Keratinocyte (primary cell): ENCODE measurements at regions not wholly inside any gene's neighbourhood (a gene's known extent, or its start where the extent isn't known, plus 50 kb on each side); places are given as distances from the start of the nearest gene placed in this dataset.
A peak's percentile ranks its signal among the peaks of the same experiment; 100 is the strongest.

ENCODE experiments used
- DNase-seq: peaks from one replicate; pipeline ENCODE4 v3.0.0-alpha.2; 2011; ENCODE audit warnings: low read depth, missing footprints, low spot score
- FAIRE-seq: peaks from 2 replicates; lab custom pipeline; 2011; peaks lifted over from hg19 to GRCh38; lab: Jason Lieb, UNC
- H2AFZ ChIP-seq: 2 replicates; pipeline ENCODE4 v1.6.0; 2012; ENCODE audit warnings: low read length, control low read depth, inconsistent platforms; ENCODE audit not compliant: control insufficient read depth
- H3K27ac ChIP-seq: 2 replicates; pipeline ENCODE4 v1.5.1; 2011; ENCODE audit warnings: low read length; ENCODE audit not compliant: control insufficient read depth, insufficient read depth
- H3K27me3 ChIP-seq: 3 replicates; pipeline ENCODE4 v1.6.0; 2011; ENCODE audit warnings: low read length; ENCODE audit not compliant: control insufficient read depth, insufficient read depth; ENCODE audit errors: extremely low read depth
- H3K36me3 ChIP-seq, 2 experiments: 2 replicates in 1 of 2; 3 replicates in 1 of 2; pipeline ENCODE4 v1.5.1; 2011; ENCODE audit warnings: low read length in 2 of 2, mild to moderate bottlenecking in 1 of 2; ENCODE audit not compliant: control insufficient read depth in 2 of 2, insufficient read depth in 2 of 2; ENCODE audit errors: extremely low read depth in 1 of 2
- H3K4me1 ChIP-seq: 3 replicates; pipeline ENCODE4 v1.5.1; 2011; ENCODE audit warnings: low read length; ENCODE audit not compliant: control insufficient read depth, insufficient read depth; ENCODE audit errors: extremely low read depth
- H3K4me2 ChIP-seq: 3 replicates; pipeline ENCODE4 v1.6.0; 2011; ENCODE audit warnings: low read depth, low read length; ENCODE audit not compliant: control insufficient read depth, insufficient read depth; ENCODE audit errors: extremely low read depth
- H3K4me3 ChIP-seq, 3 experiments: fragments of 200-600 bp in 1 of 3; sonication (generic) in 1 of 3; 2 replicates in 2 of 3; 3 replicates in 1 of 3; pipeline ENCODE4 v1.5.1; 2011 to 2016; ENCODE audit warnings: low read length in 3 of 3, mild to moderate bottlenecking in 3 of 3, control low read depth in 2 of 3, inconsistent platforms in 1 of 3, low read depth in 1 of 3, mixed read lengths in 1 of 3, mixed run types in 1 of 3, moderate library complexity in 1 of 3; ENCODE audit not compliant: control insufficient read depth in 2 of 3, insufficient read depth in 2 of 3; ENCODE audit errors: extremely low read depth in 1 of 3
- H3K79me2 ChIP-seq: 2 replicates; pipeline ENCODE4 v1.6.0; 2012; ENCODE audit warnings: low read length; ENCODE audit not compliant: control insufficient read depth, insufficient read depth
- H3K9ac ChIP-seq: 3 replicates; pipeline ENCODE4 v1.6.0; 2011; ENCODE audit warnings: low read length; ENCODE audit not compliant: control insufficient read depth, insufficient read depth; ENCODE audit errors: extremely low read depth
- H3K9me1 ChIP-seq: 3 replicates; pipeline ENCODE4 v1.6.0; 2011; ENCODE audit warnings: low read length; ENCODE audit not compliant: control insufficient read depth, insufficient read depth; ENCODE audit errors: extremely low read depth
- H3K9me3 ChIP-seq: 2 replicates; pipeline ENCODE4 v1.5.1; 2012; ENCODE audit warnings: low read depth, low read length; ENCODE audit not compliant: control insufficient read depth
- H4K20me1 ChIP-seq: 3 replicates; pipeline ENCODE4 v1.6.0; 2011; ENCODE audit warnings: low read length; ENCODE audit not compliant: control insufficient read depth, insufficient read depth; ENCODE audit errors: extremely low read depth
- CTCF ChIP-seq, 3 experiments: IDR thresholded peaks in 1 of 3; conservative IDR thresholded peaks in 1 of 3; optimal IDR thresholded peaks in 1 of 3; 2 replicates in 2 of 3; 3 replicates in 1 of 3; pipeline versions ENCODE3 to v1.5.1; 2011; ENCODE audit warnings: low read length in 3 of 3, mild to moderate bottlenecking in 3 of 3, moderate library complexity in 2 of 3, control low read depth in 1 of 3, inconsistent platforms in 1 of 3; ENCODE audit not compliant: insufficient read depth in 2 of 3; ENCODE audit errors: extremely low read depth in 1 of 3
- EZH2 ChIP-seq: IDR thresholded peaks from one replicate; pipeline ENCODE4 v1.6.1; 2012; ENCODE audit warnings: inconsistent platforms, mild to moderate bottlenecking, low read length, moderate library complexity
- dilution Hi-C: fragments of 300-500 bp; cut with MboI; formaldehyde crosslinking; loops from one replicate; pipeline ENCODE4 v1.7.0; 2020; ENCODE audit warnings: low sequenced_read_pairs; ENCODE audit not compliant: extremely low pct_ligation_motif_present

- H3K27me3 ChIP-seq = no peaks in the 10 kb centered on the region
- H2AFZ ChIP-seq = peak overlapping the region; percentile 65
- H3K9me1 ChIP-seq = peaks cover 2% of the 10 kb centered on the region
- peak; percentile 96 for FAIRE-seq
- H3K9me3 ChIP-seq = no peaks in the 10 kb centered on the region
- no peaks in the 10 kb centered on the region for H3K79me2 ChIP-seq
- DNase-seq = peak; percentile 38
- no peak for TF ChIP-seq EZH2
- no peak for TF ChIP-seq CTCF (optimal IDR thresholded peaks at IDR 0.05 in 1 of 3, IDR thresholded peaks at IDR 0.05 in 1 of 3, conservative IDR thresholded peaks at IDR 0.05 in 1 of 3; ENCODE audit: extremely low read depth in 1 of 3, insufficient read depth in 2 of 3, low read length in 3 of 3)
- no peaks in the 10 kb centered on the region for H4K20me1 ChIP-seq
- peak overlapping the region; percentile 81 for H3K4me2 ChIP-seq
- dilution Hi-C loops = no loop called here
- no peaks in the 10 kb centered on the region for H3K36me3 ChIP-seq
- H3K9ac ChIP-seq = no peak overlapping the region
- peaks cover 26% of the 10 kb centered on the region for H3K4me1 ChIP-seq
- peak overlapping the region; percentile 6 for H3K27ac ChIP-seq
- H3K4me3 ChIP-seq = peak overlapping the region in 1 of 3 experiments; percentile 55
These were observed 282.9 kb downstream of the TSHZ3 start for GRCh38 chr19:31066385-31066784.

GRCh38 chr19:31064491-31064890 lies 284.7 kb downstream of the TSHZ3 start:
- Histone ChIP-seq H3K36me3 (no peaks in the 10 kb centered on the region), H3K9ac (no peak overlapping the region), H3K27me3 (no peaks in the 10 kb centered on the region), H3K4me2 (peak overlapping the region; percentile 58), H3K79me2 (no peaks in the 10 kb centered on the region), H3K9me1 (peaks cover 2% of the 10 kb centered on the region), H3K9me3 (no peaks in the 10 kb centered on the region), H3K27ac (no peak overlapping the region), H3K4me3 (no peak overlapping the region), H3K4me1 (peaks cover 26% of the 10 kb centered on the region), H2AFZ (no peak overlapping the region), H4K20me1 (no peaks in the 10 kb centered on the region)
- FAIRE-seq (peak; percentile 95), DNase-seq (peak; percentile 55)
- dilution Hi-C loops = no loop called here
- no peak for TF ChIP-seq EZH2
- TF ChIP-seq CTCF (optimal IDR thresholded peaks at IDR 0.05 in 1 of 3, IDR thresholded peaks at IDR 0.05 in 1 of 3, conservative IDR thresholded peaks at IDR 0.05 in 1 of 3; ENCODE audit: extremely low read depth in 1 of 3, insufficient read depth in 2 of 3, low read length in 3 of 3) = no peak
